ENCODE measurements at regions not wholly inside any gene's neighbourhood (a gene's known extent, or its start where the extent isn't known, plus 50 kb on each side); places are given as distances from the start of the nearest gene placed in this dataset.
"Not testable (repeated sequence)": the region's sequence is repeated elsewhere in the genome, so short reads cannot be mapped to it uniquely, and the experiment has no call there.

GRCh38 chr16:48020617-48021016 lies 135.2 kb downstream of the ABCC12 start:
- not testable (repeated sequence) for TF ChIP-seq CTCF (IDR thresholded peaks at IDR 0.05 in 2 of 3, conservative IDR thresholded peaks at IDR 0.05 in 1 of 3; ENCODE audit: insufficient read depth in 2 of 3, low read depth in 1 of 3, low read length in 3 of 3); ZNF146 (CRISPR knock-in tag; IDR thresholded peaks at IDR 0.05; ENCODE audit: unreplicated experiment); SIX5 (IDR thresholded peaks at IDR 0.05; ENCODE audit: borderline replicate concordance in 1 of 2, insufficient read depth in 1 of 2, low read depth in 1 of 2, low read length in 2 of 2)
